Glomerular visceral epithelial cell (primary cell): ENCODE measurements at regions not wholly inside any gene's neighbourhood (a gene's known extent, or its start where the extent isn't known, plus 50 kb on each side); places are given as distances from the start of the nearest gene placed in this dataset.

Experiments
- DNase-seq: peaks from one replicate; pipeline ENCODE4 v3.0.0-alpha.2; 2016; ENCODE audit errors: extremely low spot score

- DNase-seq: no peak
These were observed 615.8 kb downstream of the SNAPC1 start for GRCh38 chr14:62378057-62378456.

GRCh38 chr14:62381311-62382070 lies 619.3 kb downstream of the SNAPC1 start:
- DNase-seq: no peak

- DNase-seq: no peak
These were observed 636.1 kb downstream of the KCNH5 start for GRCh38 chr14:62409169-62409568.

GRCh38 chr14:62409626-62410300 lies 635.5 kb downstream of the KCNH5 start:
- DNase-seq: no peak

- DNase-seq: no peak
These were observed 624.4 kb downstream of the KCNH5 start for GRCh38 chr14:62420847-62421246.

- DNase-seq: no peak
These were observed 616.6 kb downstream of the KCNH5 start for GRCh38 chr14:62428429-62429203.

- no peak for DNase-seq
These were observed 615.6 kb downstream of the KCNH5 start for GRCh38 chr14:62429683-62430082.

- no peak for DNase-seq
These were observed 613.8 kb downstream of the KCNH5 start for GRCh38 chr14:62431496-62431895.

- no peak for DNase-seq
These were observed 612.3 kb downstream of the KCNH5 start for GRCh38 chr14:62432955-62433354.

GRCh38 chr14:62436261-62436660 lies 609.0 kb downstream of the KCNH5 start:
- DNase-seq: no peak

- DNase-seq: no peak
These were observed 606.0 kb downstream of the KCNH5 start for GRCh38 chr14:62439210-62439609.

- DNase-seq: no peak
These were observed 601.5 kb downstream of the KCNH5 start for GRCh38 chr14:62443796-62444195.

GRCh38 chr14:62445570-62445969 lies 599.7 kb downstream of the KCNH5 start:
- no peak for DNase-seq

- no peak for DNase-seq
These were observed 594.0 kb downstream of the KCNH5 start for GRCh38 chr14:62451221-62451620.

GRCh38 chr14:62453226-62453625 lies 592.0 kb downstream of the KCNH5 start:
- DNase-seq: no peak

- no peak for DNase-seq
These were observed 589.8 kb downstream of the KCNH5 start for GRCh38 chr14:62455446-62455845.

GRCh38 chr14:62462988-62463387 lies 582.3 kb downstream of the KCNH5 start:
- no peak for DNase-seq

GRCh38 chr14:62468946-62469345 lies 576.3 kb downstream of the KCNH5 start:
- DNase-seq: no peak

GRCh38 chr14:62470935-62471334 lies 574.3 kb downstream of the KCNH5 start:
- no peak for DNase-seq

GRCh38 chr14:62491146-62491545 lies 554.1 kb downstream of the KCNH5 start:
- DNase-seq: no peak

GRCh38 chr14:62497708-62498107 lies 547.5 kb downstream of the KCNH5 start:
- DNase-seq: no peak

GRCh38 chr14:62501021-62501750 lies 544.1 kb downstream of the KCNH5 start:
- no peak for DNase-seq
